ENCODE measurements at regions not wholly inside any gene's neighbourhood (a gene's known extent, or its start where the extent isn't known, plus 50 kb on each side); places are given as distances from the start of the nearest gene placed in this dataset.

GRCh38 chr20:52280407-52280806 lies 88.8 kb upstream of the ZFP64 start:
- H3K79me1 ChIP-seq (ENCODE audit: low read depth in 1 of 2, low read length in 2 of 2) = no peaks in the 10 kb centered on the region
- H4K91ac ChIP-seq (ENCODE audit: insufficient read depth, low read depth, low read length) = no peak overlapping the region
- dilution Hi-C loops (cut with HindIII; ENCODE audit: low sequenced_read_pairs, unreplicated experiment) = no loop called here
- no peak for DNase-seq
- H3K4me1 ChIP-seq (ENCODE audit: control insufficient read depth, insufficient read depth, low read length) = no peaks in the 10 kb centered on the region
- H3K9me3 ChIP-seq (ENCODE audit: control insufficient read depth, insufficient read depth, low read length) = no peaks in the 10 kb centered on the region
- no peak for ATAC-seq (ENCODE audit: low read depth)
- H3K9me1 ChIP-seq (ENCODE audit: insufficient read depth, low read length) = no peaks in the 10 kb centered on the region
- no peak overlapping the region for H3K4ac ChIP-seq (ENCODE audit: low read depth, low read length)
- H3K27ac ChIP-seq (ENCODE audit: insufficient read depth, low read length) = no peak overlapping the region
- no peak overlapping the region for H4K5ac ChIP-seq (ENCODE audit: low read depth, low read length)
- H3K4me3 ChIP-seq (ENCODE audit: insufficient read depth, low read depth, low read length) = no peak overlapping the region
- WGBS, 2 experiments (ENCODE audit: extremely low coverage in 2 of 2, insufficient read length in 1 of 2) = no CpG with 5 or more reads among the region's 2 CpGs
- POLR2A ChIA-PET (ENCODE audit: unreplicated experiment) = no interaction called here
- no peak overlapping the region for H2BK120ac ChIP-seq (ENCODE audit: low read depth, low read length)
- no peak overlapping the region for H2AFZ ChIP-seq (replicated peaks; ENCODE audit: low read length, poor library complexity)
- H2AK9ac ChIP-seq (replicated peaks; ENCODE audit: low read depth, low read length, poor library complexity) = no peak overlapping the region
- H3K4me2 ChIP-seq (ENCODE audit: low read depth, low read length) = no peak overlapping the region
- H3K9ac ChIP-seq (ENCODE audit: low read depth, low read length) = no peak overlapping the region
- intact Hi-C loops (cut with micrococcal nuclease) = no loop called here
- no TSS peak for BruUV-seq (replicated peaks)
- H3K14ac ChIP-seq (replicated peaks; ENCODE audit: low read depth, low read length) = no peak overlapping the region
- no peak overlapping the region for H2BK5ac ChIP-seq (ENCODE audit: low read depth, low read length, poor library complexity, severe bottlenecking)
- peaks cover 4% of the 10 kb centered on the region; the same call in 1 of the 2 replicates for H3K27me3 ChIP-seq (ENCODE audit: control insufficient read depth, insufficient read depth, low read length)
- no peak overlapping the region for H2BK20ac ChIP-seq (ENCODE audit: low read depth, low read length)
- H3K18ac ChIP-seq (ENCODE audit: low read depth, low read length) = no peak overlapping the region
- TF ChIP-seq RCOR1 (IDR thresholded peaks at IDR 0.05; ENCODE audit: insufficient replicate concordance, low read length) (no peak), MXI1 (IDR thresholded peaks at IDR 0.05; ENCODE audit: borderline replicate concordance, low read depth, low read length) (no peak)
- H2AK5ac ChIP-seq (ENCODE audit: low read depth, low read length) = no peak overlapping the region
- no peak overlapping the region for H4K8ac ChIP-seq (ENCODE audit: low read depth in 2 of 2, low read length in 2 of 2)
- H4K20me1 ChIP-seq (ENCODE audit: insufficient read depth, low read length) = no peaks in the 10 kb centered on the region
- H3K23ac ChIP-seq (ENCODE audit: low read depth, low read length) = no peak overlapping the region
- CTCF ChIA-PET = no interaction called here
- no peaks in the 10 kb centered on the region for H3K36me3 ChIP-seq (ENCODE audit: control insufficient read depth, insufficient read depth, low read length)
- in situ Hi-C loops (cut with MboI; ENCODE audit: low sequenced_read_pairs) = no loop called here
- no peak overlapping the region for H2BK15ac ChIP-seq (ENCODE audit: low read depth, low read length)
- H3K56ac ChIP-seq (ENCODE audit: extremely low read depth, insufficient read depth, low read length) = no peak overlapping the region

Data from IMR-90 (cell line).